Smooth muscle cell (in vitro differentiated cells): ENCODE measurements at regions not wholly inside any gene's neighbourhood (a gene's known extent, or its start where the extent isn't known, plus 50 kb on each side); places are given as distances from the start of the nearest gene placed in this dataset.

ENCODE experiments used
- DNase-seq: peaks from one replicate; lab custom pipeline; 2025; ENCODE audit not compliant: unreplicated experiment; lab: John Stamatoyannopoulos, UW
- H2AFZ ChIP-seq: fragments of 200-600 bp; sonication (generic); 2 replicates; pipeline ENCODE4 v1.6.0; 2016; ENCODE audit warnings: antibody characterized with exemption, low read depth, mild to moderate bottlenecking
- H3F3A ChIP-seq: fragments of 200-600 bp; sonication (generic); 2 replicates; pipeline ENCODE4 v1.6.0; 2017; ENCODE audit warnings: antibody characterized with exemption, low read depth
- H3K27ac ChIP-seq: fragments of 200-600 bp; sonication (generic); 2 replicates; pipeline ENCODE4 v1.5.1; 2016; ENCODE audit warnings: low read depth, mild to moderate bottlenecking
- H3K27me3 ChIP-seq: fragments of 200-600 bp; sonication (generic); 2 replicates; pipeline ENCODE4 v1.6.1; 2016; ENCODE audit warnings: low read depth, mild to moderate bottlenecking
- H3K36me3 ChIP-seq: fragments of 200-600 bp; sonication (generic); 2 replicates; pipeline ENCODE4 v1.5.1; 2016; ENCODE audit warnings: low read depth
- H3K4me1 ChIP-seq: fragments of 200-600 bp; sonication (generic); 2 replicates; pipeline ENCODE4 v1.5.1; 2016; ENCODE audit warnings: low read depth
- H3K4me2 ChIP-seq: fragments of 200-600 bp; sonication (generic); 2 replicates; pipeline ENCODE4 v1.6.0; 2016; ENCODE audit warnings: mild to moderate bottlenecking
- H3K4me3 ChIP-seq: fragments of 200-600 bp; sonication (generic); 2 replicates; pipeline ENCODE4 v1.5.1; 2016; ENCODE audit warnings: mild to moderate bottlenecking
- H3K79me2 ChIP-seq: fragments of 200-600 bp; sonication (generic); 2 replicates; pipeline ENCODE4 v1.6.0; 2016; ENCODE audit warnings: low read depth, mild to moderate bottlenecking
- H3K9ac ChIP-seq: fragments of 200-600 bp; sonication (generic); 2 replicates; pipeline ENCODE4 v1.6.0; 2016; ENCODE audit warnings: low read depth
- H3K9me3 ChIP-seq: fragments of 200-600 bp; sonication (generic); replicated peaks from 2 replicates; pipeline ENCODE4 v1.5.1; 2016; ENCODE audit warnings: low read depth
- H4K20me1 ChIP-seq: fragments of 200-600 bp; sonication (generic); 2 replicates; pipeline ENCODE4 v1.6.0; 2016; ENCODE audit warnings: low read depth
- WGBS: methylation state at CpG from one replicate; pipeline ENCODE4 v1.1.7; 2016; ENCODE audit warnings: low lambda C conversion rate; 5-methylcytosine and 5-hydroxymethylcytosine counted together
- TF ChIP-seq, protein P1 (sequence below): fragments of 200-600 bp; sonication (generic); IDR thresholded peaks from 2 replicates; pipeline ENCODE4 v1.5.1; 2017; ENCODE audit warnings: borderline replicate concordance, mild to moderate bottlenecking, antibody characterized with exemption; ENCODE audit not compliant: insufficient read depth, poor library complexity, severe bottlenecking

DNA sequence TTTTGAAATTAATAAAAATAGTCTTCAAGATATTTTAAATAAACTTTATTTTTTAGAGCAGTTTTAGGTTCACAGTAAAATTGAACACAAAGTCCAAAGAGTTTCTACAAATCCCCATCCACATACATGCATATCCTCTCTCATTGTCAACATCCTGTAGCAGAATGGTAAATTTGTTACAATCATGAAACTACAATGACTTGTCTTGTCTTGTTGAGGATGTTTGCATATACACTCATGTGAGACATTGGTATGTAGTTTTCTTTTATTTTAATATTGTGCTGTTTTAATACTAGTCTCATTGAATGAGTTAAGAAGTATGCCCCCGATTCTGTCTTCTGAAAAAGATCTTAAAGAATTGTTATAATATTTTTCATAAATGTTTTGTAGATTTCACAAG, 447.0 kb upstream of the EDIL3 start:
- H3K4me2 ChIP-seq = no peak overlapping the region
- H3F3A ChIP-seq = no peaks in the 10 kb centered on the region
- 97% methylated on average over 1 of the region's 1 CpG for WGBS
- no peaks in the 10 kb centered on the region for H3K79me2 ChIP-seq
- no peaks in the 10 kb centered on the region for H3K27me3 ChIP-seq
- no peak overlapping the region for H3K9ac ChIP-seq
- no peak overlapping the region for H3K4me3 ChIP-seq
- no peaks in the 10 kb centered on the region for H4K20me1 ChIP-seq
- DNase-seq = no peak
- H3K4me1 ChIP-seq = no peaks in the 10 kb centered on the region
- H2AFZ ChIP-seq = no peak overlapping the region
- no peaks in the 10 kb centered on the region for H3K36me3 ChIP-seq
- H3K27ac ChIP-seq = no peak overlapping the region
- TF ChIP-seq, protein P1, sequence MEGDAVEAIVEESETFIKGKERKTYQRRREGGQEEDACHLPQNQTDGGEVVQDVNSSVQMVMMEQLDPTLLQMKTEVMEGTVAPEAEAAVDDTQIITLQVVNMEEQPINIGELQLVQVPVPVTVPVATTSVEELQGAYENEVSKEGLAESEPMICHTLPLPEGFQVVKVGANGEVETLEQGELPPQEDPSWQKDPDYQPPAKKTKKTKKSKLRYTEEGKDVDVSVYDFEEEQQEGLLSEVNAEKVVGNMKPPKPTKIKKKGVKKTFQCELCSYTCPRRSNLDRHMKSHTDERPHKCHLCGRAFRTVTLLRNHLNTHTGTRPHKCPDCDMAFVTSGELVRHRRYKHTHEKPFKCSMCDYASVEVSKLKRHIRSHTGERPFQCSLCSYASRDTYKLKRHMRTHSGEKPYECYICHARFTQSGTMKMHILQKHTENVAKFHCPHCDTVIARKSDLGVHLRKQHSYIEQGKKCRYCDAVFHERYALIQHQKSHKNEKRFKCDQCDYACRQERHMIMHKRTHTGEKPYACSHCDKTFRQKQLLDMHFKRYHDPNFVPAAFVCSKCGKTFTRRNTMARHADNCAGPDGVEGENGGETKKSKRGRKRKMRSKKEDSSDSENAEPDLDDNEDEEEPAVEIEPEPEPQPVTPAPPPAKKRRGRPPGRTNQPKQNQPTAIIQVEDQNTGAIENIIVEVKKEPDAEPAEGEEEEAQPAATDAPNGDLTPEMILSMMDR = no peak
- H3K9me3 ChIP-seq = no peaks in the 10 kb centered on the region

DNA sequence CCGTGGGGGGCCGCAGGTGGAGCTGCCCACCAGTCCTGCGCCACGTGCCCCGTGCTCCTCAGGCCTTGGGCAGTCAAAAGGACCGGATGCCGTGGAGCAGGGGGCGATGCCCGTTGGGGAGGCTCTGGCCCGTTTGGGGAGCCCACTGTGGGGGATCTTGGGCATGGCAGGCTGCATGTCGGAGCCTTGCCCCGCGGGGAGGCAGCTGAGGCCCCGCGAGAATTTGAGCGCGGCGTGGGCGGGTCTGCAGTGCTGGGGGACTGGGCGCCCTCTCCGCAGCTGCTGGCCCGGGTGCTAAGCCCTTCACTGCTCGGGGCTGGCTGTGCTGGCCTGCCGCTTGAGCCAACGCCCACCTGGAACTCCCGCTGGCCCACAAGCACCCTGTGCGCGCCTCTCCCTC, 445.6 kb upstream of the EDIL3 start:
- Histone ChIP-seq H3K9ac (no peak overlapping the region), H3K27ac (no peak overlapping the region), H3K36me3 (no peaks in the 10 kb centered on the region), H4K20me1 (no peaks in the 10 kb centered on the region), H3K4me2 (no peak overlapping the region), H3K4me3 (no peak overlapping the region), H3K4me1 (no peaks in the 10 kb centered on the region), H3K79me2 (no peaks in the 10 kb centered on the region), H2AFZ (no peak overlapping the region), H3F3A (no peaks in the 10 kb centered on the region), H3K9me3 (no peaks in the 10 kb centered on the region), H3K27me3 (no peaks in the 10 kb centered on the region)
- DNase-seq = no peak
- WGBS = 94% methylated on average over 28 of the region's 28 CpGs
- TF ChIP-seq, protein P1 = no peak

DNA sequence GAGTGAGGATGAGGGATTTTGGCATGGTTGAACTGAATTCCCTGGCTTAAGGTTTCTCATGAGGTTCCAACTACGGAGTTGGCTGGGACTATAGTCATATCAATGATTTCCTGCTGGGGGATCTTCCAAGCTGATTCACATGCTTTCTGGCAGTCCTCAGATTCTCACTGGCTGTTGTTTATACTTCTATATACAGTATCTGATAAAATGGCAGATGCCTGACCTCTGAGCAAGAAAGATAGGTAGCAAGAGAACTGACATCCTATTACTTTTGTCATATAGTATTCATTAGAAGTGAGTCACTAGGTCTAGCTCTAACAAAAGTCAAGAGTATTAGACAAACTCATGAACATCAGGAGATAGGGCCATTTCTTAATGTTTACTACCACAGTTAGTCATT, 440.9 kb upstream of the EDIL3 start:
- no peak overlapping the region for H3K9ac ChIP-seq
- no peaks in the 10 kb centered on the region for H3K79me2 ChIP-seq
- H3K36me3 ChIP-seq = no peaks in the 10 kb centered on the region
- H3K27ac ChIP-seq = no peak overlapping the region
- no peak overlapping the region for H3K4me3 ChIP-seq
- no peak overlapping the region for H3K4me2 ChIP-seq
- no peaks in the 10 kb centered on the region for H4K20me1 ChIP-seq
- DNase-seq = no peak
- H3F3A ChIP-seq = no peaks in the 10 kb centered on the region
- no peaks in the 10 kb centered on the region for H3K27me3 ChIP-seq
- TF ChIP-seq, protein P1 = no peak
- H3K9me3 ChIP-seq = no peaks in the 10 kb centered on the region
- 73% methylated on average over 1 of the region's 1 CpG for WGBS
- H3K4me1 ChIP-seq = no peaks in the 10 kb centered on the region
- H2AFZ ChIP-seq = no peak overlapping the region

DNA sequence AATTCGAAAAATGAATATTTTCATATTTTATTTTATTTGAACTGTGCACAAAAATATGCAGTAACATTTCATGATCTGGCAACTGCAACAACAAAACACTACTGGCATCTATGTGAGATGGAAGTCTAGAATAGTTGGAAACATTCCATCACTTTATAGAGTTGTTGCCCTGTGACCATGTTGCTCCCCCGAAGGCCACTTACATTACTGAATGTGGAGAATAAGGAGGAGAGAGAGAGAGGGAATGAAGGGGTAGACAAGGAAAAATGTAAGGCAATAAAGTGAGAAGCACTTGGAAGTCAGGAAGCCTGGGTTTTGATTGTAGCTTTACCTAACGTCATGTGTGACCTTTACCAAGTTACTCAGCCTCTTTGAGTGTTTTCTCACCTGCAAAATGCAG, 437.2 kb upstream of the EDIL3 start:
- no peak overlapping the region for H2AFZ ChIP-seq
- H3K27ac ChIP-seq = no peak overlapping the region
- H3K36me3 ChIP-seq = no peaks in the 10 kb centered on the region
- peaks cover 3% of the 10 kb centered on the region for H3K27me3 ChIP-seq
- TF ChIP-seq, protein P1 = no peak
- H4K20me1 ChIP-seq = no peaks in the 10 kb centered on the region
- no peak for DNase-seq
- H3F3A ChIP-seq = no peaks in the 10 kb centered on the region
- no peak overlapping the region for H3K4me3 ChIP-seq
- 88% methylated on average over 3 of the region's 3 CpGs for WGBS
- H3K4me1 ChIP-seq = no peaks in the 10 kb centered on the region
- H3K9ac ChIP-seq = no peak overlapping the region
- H3K9me3 ChIP-seq = no peaks in the 10 kb centered on the region
- no peaks in the 10 kb centered on the region for H3K79me2 ChIP-seq
- H3K4me2 ChIP-seq = no peak overlapping the region
